PC-3 (cell line): ENCODE measurements at regions not wholly inside any gene's neighbourhood (a gene's known extent, or its start where the extent isn't known, plus 50 kb on each side); places are given as distances from the start of the nearest gene placed in this dataset.

Experiments used
- EZH2 ChIP-seq: fragments of 300-600 bp; sonication (generic); IDR thresholded peaks from one replicate; pipeline ENCODE4 v1.6.1; 2017; ENCODE audit warnings: antibody characterized with exemption, mild to moderate bottlenecking, low read length; ENCODE audit not compliant: unreplicated experiment
- EZH2phosphoT487 ChIP-seq: fragments of 300-600 bp; sonication (generic); IDR thresholded peaks from 2 replicates; pipeline ENCODE4 v1.6.1; 2018; ENCODE audit warnings: mild to moderate bottlenecking, antibody characterized with exemption, low read length, borderline replicate concordance
- TF ChIP-seq, protein P1 (sequence below): fragments of 300-600 bp; sonication (generic); conservative IDR thresholded peaks from 2 replicates; pipeline ENCODE4 v1.5.1; 2017; ENCODE audit warnings: antibody characterized with exemption, low read depth, mild to moderate bottlenecking, low read length

DNA sequence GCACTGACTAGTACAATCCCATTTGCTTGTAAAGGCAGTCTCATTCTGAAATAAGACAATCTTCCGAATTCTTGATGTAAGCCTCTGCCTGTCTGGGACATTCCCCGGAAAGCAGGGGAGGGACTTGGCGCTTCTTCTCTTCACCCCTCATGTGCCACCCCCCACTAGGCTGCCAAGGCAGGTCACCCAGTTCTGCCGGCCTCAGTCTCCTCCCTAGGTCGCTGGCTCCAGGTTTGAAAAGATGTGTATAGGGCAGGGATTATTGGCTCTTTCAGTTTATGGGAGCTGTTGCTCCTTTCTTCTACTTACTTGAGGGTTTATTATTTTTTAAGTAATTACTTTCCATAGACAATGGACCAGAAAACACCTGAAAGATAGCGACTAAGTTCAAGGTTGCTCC, 158.1 kb upstream of the RPS6KA2 start:
- TF ChIP-seq, protein P1, sequence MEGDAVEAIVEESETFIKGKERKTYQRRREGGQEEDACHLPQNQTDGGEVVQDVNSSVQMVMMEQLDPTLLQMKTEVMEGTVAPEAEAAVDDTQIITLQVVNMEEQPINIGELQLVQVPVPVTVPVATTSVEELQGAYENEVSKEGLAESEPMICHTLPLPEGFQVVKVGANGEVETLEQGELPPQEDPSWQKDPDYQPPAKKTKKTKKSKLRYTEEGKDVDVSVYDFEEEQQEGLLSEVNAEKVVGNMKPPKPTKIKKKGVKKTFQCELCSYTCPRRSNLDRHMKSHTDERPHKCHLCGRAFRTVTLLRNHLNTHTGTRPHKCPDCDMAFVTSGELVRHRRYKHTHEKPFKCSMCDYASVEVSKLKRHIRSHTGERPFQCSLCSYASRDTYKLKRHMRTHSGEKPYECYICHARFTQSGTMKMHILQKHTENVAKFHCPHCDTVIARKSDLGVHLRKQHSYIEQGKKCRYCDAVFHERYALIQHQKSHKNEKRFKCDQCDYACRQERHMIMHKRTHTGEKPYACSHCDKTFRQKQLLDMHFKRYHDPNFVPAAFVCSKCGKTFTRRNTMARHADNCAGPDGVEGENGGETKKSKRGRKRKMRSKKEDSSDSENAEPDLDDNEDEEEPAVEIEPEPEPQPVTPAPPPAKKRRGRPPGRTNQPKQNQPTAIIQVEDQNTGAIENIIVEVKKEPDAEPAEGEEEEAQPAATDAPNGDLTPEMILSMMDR, result no peak
- TF ChIP-seq EZH2phosphoT487 (no peak), EZH2 (no peak)
